K562 (cell line): ENCODE measurements at regions not wholly inside any gene's neighbourhood (a gene's known extent, or its start where the extent isn't known, plus 50 kb on each side); places are given as distances from the start of the nearest gene placed in this dataset.

Experiments
- EP400 ChIP-seq: fragments of 450-650 bp; IDR thresholded peaks from 2 replicates; pipeline ENCODE4 v1.6.1; 2017; ENCODE audit warnings: antibody characterized with exemption, mild to moderate bottlenecking, moderate library complexity
- HDAC8 ChIP-seq: fragments of 450-650 bp; IDR thresholded peaks from 2 replicates; pipeline ENCODE4 v1.6.1; 2016; ENCODE audit warnings: mild to moderate bottlenecking, missing genetic modification characterization, moderate library complexity, missing compliant biosample characterization
- HNRNPLL ChIP-seq: fragments of 200-400 bp; formaldehyde crosslinking; IDR thresholded peaks from 2 replicates; pipeline ENCODE4 v1.6.1; 2017; ENCODE audit warnings: low read length, low read depth, mild to moderate bottlenecking; ENCODE audit not compliant: poor library complexity, severe bottlenecking
- IFI16 ChIP-seq: fragments of 250-450 bp; sonication (Bioruptor Pico); IDR thresholded peaks from 2 replicates; pipeline ENCODE4 v2.1.2; 2022; ENCODE audit warnings: mild to moderate bottlenecking, inconsistent platforms
- IRF2 ChIP-seq: sonication (generic); formaldehyde crosslinking; IDR thresholded peaks from 2 replicates; pipeline ENCODE4 v1.8.1; 2022; ENCODE audit warnings: mild to moderate bottlenecking, missing genetic modification reagents
- SETDB1 ChIP-seq: IDR thresholded peaks from one replicate; pipeline ENCODE4 v1.6.1; 2012; ENCODE audit warnings: low read length, control low read depth, inconsistent platforms
- ZNF140 ChIP-seq: fragments of 250-450 bp; sonication (Bioruptor Pico); IDR thresholded peaks from 2 replicates; pipeline ENCODE4 v1.8.0; 2021; ENCODE audit warnings: moderate library complexity, mild to moderate bottlenecking, inconsistent platforms
- ZNF77 ChIP-seq: fragments of 250-450 bp; sonication (Bioruptor Pico); IDR thresholded peaks from 2 replicates; pipeline ENCODE4 v1.5.0; 2020
- TF ChIP-seq, protein P1 (sequence below): fragments of 200-800 bp; sonication (Bioruptor generic); IDR thresholded peaks from 2 replicates; pipeline ENCODE4 v1.6.1; 2016; ENCODE audit warnings: missing genetic modification characterization, missing compliant biosample characterization
- TF ChIP-seq, protein P2 (sequence below): IDR thresholded peaks from 2 replicates; pipeline ENCODE4 v1.6.1; 2011; ENCODE audit not compliant: insufficient read length; ENCODE audit errors: extremely low read depth
- TF ChIP-seq, protein P3 (sequence below): fragments of 450-650 bp; IDR thresholded peaks from 2 replicates; pipeline ENCODE4 v1.6.1; 2016; ENCODE audit warnings: low read depth

DNA sequence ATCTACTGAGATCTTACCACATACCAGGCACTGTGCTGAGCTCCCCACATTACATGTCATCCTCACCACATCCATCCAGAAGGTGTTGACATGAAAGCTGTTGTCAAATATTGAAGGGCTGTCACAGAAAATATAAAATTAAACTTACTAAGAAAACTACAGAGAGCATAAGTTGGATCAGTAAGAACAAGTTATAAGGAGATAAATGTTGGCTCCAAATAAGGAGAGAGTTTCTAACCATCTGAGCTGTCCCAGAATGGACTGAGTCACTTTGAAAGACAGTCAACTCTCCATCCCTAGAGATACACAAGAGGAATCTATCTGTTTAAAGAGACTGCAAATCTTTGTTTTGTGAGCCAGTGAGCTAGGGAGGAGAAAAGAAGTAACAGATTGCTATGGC, 169.8 kb downstream of the DRD1 start (continued):
- TF ChIP-seq HNRNPLL (no peak), ZNF140 (CRISPR knock-in tag) (no peak), IRF2 (no peak), ZNF77 (no peak), EP400 (no peak), HDAC8 (tag) (no peak), IFI16 (CRISPR knock-in tag) (no peak), SETDB1 (no peak)
- TF ChIP-seq, protein P1, sequence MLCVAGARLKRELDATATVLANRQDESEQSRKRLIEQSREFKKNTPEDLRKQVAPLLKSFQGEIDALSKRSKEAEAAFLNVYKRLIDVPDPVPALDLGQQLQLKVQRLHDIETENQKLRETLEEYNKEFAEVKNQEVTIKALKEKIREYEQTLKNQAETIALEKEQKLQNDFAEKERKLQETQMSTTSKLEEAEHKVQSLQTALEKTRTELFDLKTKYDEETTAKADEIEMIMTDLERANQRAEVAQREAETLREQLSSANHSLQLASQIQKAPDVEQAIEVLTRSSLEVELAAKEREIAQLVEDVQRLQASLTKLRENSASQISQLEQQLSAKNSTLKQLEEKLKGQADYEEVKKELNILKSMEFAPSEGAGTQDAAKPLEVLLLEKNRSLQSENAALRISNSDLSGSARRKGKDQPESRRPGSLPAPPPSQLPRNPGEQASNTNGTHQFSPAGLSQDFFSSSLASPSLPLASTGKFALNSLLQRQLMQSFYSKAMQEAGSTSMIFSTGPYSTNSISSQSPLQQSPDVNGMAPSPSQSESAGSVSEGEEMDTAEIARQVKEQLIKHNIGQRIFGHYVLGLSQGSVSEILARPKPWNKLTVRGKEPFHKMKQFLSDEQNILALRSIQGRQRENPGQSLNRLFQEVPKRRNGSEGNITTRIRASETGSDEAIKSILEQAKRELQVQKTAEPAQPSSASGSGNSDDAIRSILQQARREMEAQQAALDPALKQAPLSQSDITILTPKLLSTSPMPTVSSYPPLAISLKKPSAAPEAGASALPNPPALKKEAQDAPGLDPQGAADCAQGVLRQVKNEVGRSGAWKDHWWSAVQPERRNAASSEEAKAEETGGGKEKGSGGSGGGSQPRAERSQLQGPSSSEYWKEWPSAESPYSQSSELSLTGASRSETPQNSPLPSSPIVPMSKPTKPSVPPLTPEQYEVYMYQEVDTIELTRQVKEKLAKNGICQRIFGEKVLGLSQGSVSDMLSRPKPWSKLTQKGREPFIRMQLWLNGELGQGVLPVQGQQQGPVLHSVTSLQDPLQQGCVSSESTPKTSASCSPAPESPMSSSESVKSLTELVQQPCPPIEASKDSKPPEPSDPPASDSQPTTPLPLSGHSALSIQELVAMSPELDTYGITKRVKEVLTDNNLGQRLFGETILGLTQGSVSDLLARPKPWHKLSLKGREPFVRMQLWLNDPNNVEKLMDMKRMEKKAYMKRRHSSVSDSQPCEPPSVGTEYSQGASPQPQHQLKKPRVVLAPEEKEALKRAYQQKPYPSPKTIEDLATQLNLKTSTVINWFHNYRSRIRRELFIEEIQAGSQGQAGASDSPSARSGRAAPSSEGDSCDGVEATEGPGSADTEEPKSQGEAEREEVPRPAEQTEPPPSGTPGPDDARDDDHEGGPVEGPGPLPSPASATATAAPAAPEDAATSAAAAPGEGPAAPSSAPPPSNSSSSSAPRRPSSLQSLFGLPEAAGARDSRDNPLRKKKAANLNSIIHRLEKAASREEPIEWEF, result no peak
- TF ChIP-seq, protein P2, sequence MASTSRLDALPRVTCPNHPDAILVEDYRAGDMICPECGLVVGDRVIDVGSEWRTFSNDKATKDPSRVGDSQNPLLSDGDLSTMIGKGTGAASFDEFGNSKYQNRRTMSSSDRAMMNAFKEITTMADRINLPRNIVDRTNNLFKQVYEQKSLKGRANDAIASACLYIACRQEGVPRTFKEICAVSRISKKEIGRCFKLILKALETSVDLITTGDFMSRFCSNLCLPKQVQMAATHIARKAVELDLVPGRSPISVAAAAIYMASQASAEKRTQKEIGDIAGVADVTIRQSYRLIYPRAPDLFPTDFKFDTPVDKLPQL, result no peak
- TF ChIP-seq, protein P3, sequence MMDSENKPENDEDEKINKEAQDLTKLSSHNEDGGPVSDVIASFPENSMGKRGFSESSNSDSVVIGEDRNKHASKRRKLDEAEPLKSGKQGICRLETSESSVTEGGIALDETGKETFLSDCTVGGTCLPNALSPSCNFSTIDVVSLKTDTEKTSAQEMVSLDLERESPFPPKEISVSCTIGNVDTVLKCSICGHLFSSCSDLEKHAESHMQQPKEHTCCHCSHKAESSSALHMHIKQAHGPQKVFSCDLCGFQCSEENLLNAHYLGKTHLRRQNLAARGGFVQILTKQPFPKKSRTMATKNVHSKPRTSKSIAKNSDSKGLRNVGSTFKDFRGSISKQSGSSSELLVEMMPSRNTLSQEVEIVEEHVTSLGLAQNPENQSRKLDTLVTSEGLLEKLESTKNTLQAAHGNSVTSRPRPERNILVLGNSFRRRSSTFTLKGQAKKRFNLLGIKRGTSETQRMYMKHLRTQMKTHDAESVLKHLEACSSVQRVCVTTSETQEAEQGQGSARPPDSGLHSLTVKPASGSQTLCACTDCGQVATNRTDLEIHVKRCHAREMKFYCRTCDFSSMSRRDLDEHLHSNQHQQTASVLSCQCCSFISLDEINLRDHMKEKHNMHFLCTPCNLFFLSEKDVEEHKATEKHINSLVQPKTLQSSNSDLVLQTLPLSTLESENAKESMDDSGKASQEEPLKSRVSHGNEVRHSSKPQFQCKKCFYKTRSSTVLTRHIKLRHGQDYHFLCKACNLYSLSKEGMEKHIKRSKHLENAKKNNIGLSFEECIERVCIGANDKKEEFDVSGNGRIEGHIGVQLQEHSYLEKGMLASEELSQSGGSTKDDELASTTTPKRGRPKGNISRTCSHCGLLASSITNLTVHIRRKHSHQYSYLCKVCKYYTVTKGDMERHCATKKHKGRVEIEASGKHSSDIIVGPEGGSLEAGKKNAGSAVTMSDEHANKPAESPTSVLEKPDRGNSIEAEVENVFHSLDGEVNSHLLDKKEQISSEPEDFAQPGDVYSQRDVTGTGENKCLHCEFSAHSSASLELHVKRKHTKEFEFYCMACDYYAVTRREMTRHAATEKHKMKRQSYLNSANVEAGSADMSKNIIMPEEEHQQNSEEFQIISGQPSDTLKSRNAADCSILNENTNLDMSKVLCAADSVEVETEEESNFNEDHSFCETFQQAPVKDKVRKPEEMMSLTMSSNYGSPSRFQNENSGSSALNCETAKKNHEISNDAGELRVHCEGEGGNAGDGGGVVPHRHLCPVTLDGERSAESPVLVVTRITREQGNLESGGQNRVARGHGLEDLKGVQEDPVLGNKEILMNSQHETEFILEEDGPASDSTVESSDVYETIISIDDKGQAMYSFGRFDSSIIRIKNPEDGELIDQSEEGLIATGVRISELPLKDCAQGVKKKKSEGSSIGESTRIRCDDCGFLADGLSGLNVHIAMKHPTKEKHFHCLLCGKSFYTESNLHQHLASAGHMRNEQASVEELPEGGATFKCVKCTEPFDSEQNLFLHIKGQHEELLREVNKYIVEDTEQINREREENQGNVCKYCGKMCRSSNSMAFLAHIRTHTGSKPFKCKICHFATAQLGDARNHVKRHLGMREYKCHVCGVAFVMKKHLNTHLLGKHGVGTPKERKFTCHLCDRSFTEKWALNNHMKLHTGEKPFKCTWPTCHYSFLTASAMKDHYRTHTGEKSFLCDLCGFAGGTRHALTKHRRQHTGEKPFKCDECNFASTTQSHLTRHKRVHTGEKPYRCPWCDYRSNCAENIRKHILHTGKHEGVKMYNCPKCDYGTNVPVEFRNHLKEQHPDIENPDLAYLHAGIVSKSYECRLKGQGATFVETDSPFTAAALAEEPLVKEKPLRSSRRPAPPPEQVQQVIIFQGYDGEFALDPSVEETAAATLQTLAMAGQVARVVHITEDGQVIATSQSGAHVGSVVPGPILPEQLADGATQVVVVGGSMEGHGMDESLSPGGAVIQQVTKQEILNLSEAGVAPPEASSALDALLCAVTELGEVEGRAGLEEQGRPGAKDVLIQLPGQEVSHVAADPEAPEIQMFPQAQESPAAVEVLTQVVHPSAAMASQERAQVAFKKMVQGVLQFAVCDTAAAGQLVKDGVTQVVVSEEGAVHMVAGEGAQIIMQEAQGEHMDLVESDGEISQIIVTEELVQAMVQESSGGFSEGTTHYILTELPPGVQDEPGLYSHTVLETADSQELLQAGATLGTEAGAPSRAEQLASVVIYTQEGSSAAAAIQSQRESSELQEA, result no peak
